Transverse colon (tissue), 4 donors: ENCODE measurements at regions not wholly inside any gene's neighbourhood (a gene's known extent, or its start where the extent isn't known, plus 50 kb on each side); places are given as distances from the start of the nearest gene placed in this dataset.
"Not testable (repeated sequence)": the region's sequence is repeated elsewhere in the genome, so short reads cannot be mapped to it uniquely, and the experiment has no call there.

Source experiments
- EP300 ChIP-seq: sonication (generic); formaldehyde crosslinking; IDR thresholded peaks from one replicate; pipeline ENCODE4 v1.6.1; 2017; ENCODE audit warnings: antibody characterized with exemption, low read depth
- POLR2A ChIP-seq: fragments of 450-650 bp; IDR thresholded peaks from one replicate; pipeline ENCODE4 v1.6.1; 2016; ENCODE audit warnings: antibody characterized with exemption, mild to moderate bottlenecking, moderate library complexity
- POLR2AphosphoS5 ChIP-seq, 3 donors: sonication (generic); formaldehyde crosslinking; IDR thresholded peaks; one replicate each; pipeline ENCODE4 v1.6.1; 2016; ENCODE audit warnings: antibody characterized with exemption in 3 of 3
- TF ChIP-seq, protein P1 (sequence below), 5 experiments: fragments of 200-600 bp in 3 of 5; fragments of 450-650 bp in 2 of 5; sonication (generic) in 3 of 5; IDR thresholded peaks; 1 replicate in 2 of 5; 2 replicates in 3 of 5; pipeline ENCODE4 v1.5.1; 2016 to 2017; ENCODE audit warnings: antibody characterized with exemption in 5 of 5, inconsistent platforms in 3 of 5, mild to moderate bottlenecking in 2 of 5, moderate library complexity in 1 of 5

DNA sequence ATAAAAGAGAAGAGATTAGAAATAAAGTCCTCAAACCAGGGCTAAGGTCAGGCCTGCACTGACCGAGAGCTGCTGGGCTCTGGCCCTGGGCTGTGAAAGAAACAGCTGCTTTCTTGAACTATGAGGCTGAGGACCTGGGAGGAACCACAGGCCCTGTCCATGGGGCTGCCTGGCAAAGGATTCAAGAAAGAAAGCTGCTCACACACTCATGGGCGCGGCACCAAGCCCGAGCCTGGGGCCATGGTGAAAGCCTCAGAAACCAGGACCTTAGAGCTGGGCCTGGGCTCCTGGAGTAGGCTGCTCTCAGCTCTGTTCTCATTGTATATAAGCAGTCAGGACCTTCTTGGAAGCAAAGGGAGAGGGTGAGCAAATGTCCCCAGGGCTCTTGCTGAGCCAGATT is 601.9 kb downstream of the RPIA start:
- not testable (repeated sequence) for TF ChIP-seq EP300; POLR2AphosphoS5 (IDR thresholded peaks at IDR 0.05); POLR2A
- TF ChIP-seq, protein P1, sequence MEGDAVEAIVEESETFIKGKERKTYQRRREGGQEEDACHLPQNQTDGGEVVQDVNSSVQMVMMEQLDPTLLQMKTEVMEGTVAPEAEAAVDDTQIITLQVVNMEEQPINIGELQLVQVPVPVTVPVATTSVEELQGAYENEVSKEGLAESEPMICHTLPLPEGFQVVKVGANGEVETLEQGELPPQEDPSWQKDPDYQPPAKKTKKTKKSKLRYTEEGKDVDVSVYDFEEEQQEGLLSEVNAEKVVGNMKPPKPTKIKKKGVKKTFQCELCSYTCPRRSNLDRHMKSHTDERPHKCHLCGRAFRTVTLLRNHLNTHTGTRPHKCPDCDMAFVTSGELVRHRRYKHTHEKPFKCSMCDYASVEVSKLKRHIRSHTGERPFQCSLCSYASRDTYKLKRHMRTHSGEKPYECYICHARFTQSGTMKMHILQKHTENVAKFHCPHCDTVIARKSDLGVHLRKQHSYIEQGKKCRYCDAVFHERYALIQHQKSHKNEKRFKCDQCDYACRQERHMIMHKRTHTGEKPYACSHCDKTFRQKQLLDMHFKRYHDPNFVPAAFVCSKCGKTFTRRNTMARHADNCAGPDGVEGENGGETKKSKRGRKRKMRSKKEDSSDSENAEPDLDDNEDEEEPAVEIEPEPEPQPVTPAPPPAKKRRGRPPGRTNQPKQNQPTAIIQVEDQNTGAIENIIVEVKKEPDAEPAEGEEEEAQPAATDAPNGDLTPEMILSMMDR (IDR thresholded peaks at IDR 0.05): not testable (repeated sequence)
